ENCODE measurements at regions not wholly inside any gene's neighbourhood (a gene's known extent, or its start where the extent isn't known, plus 50 kb on each side); places are given as distances from the start of the nearest gene placed in this dataset.
"Not testable (repeated sequence)": the region's sequence is repeated elsewhere in the genome, so short reads cannot be mapped to it uniquely, and the experiment has no call there.

DNA sequence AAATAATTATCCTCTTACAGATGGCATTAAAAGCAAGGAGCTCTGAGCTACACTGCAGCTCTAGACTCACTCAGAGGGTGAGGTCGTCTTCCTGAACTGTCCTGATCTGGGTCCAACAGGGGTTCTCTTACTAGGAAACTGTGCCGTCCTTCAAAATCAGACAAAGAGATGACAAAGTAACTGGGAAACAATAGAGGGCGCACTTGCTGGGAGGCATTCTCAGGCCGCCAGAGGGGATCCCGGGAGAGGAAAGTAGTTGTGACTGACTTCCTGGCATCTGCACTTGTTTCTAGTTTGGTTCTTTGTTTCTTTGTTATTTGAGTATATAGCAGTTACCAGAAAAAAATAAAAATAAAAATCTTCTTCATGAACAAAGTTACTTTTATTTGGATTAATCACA lies 142.9 kb upstream of the MSX2 start:
- peaks cover 5% of the 10 kb centered on the region for H3K36me3 Mint-ChIP-seq
- H3K27ac Mint-ChIP-seq, result no peak overlapping the region
- H3K4me3 Mint-ChIP-seq, result no peak overlapping the region
- peaks cover 5% of the 10 kb centered on the region for H3K9me3 Mint-ChIP-seq (ENCODE audit: low read depth)
- H3K27me3 Mint-ChIP-seq, result peaks cover 10% of the 10 kb centered on the region
- no peaks in the 10 kb centered on the region for H3K4me1 Mint-ChIP-seq (ENCODE audit: low read depth)

DNA sequence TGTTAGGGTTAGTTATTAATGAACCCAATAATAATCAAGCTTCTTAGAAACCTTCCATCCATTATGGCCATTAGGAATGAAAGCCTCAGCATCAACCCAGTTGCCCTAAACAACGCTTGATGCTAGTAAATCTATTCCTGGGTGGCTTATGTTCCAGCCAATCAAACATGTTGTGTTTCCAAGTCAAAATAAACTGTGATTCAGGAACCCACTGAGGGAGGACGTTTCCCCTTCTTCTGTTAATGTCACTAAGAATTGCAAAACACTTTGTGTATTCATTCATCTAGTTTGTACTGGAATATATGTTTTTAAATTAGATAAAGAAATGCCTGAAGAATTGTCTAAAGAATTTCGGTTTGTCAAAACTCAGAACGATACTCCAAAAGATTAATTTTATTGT lies 142.5 kb upstream of the MSX2 start:
- Mint-ChIP-seq H3K27me3 (peaks cover 11% of the 10 kb centered on the region), H3K4me1 (ENCODE audit: low read depth) (no peaks in the 10 kb centered on the region), H3K9me3 (ENCODE audit: low read depth) (peaks cover 7% of the 10 kb centered on the region), H3K36me3 (peaks cover 6% of the 10 kb centered on the region), H3K27ac (no peak overlapping the region), H3K4me3 (no peak overlapping the region)

DNA sequence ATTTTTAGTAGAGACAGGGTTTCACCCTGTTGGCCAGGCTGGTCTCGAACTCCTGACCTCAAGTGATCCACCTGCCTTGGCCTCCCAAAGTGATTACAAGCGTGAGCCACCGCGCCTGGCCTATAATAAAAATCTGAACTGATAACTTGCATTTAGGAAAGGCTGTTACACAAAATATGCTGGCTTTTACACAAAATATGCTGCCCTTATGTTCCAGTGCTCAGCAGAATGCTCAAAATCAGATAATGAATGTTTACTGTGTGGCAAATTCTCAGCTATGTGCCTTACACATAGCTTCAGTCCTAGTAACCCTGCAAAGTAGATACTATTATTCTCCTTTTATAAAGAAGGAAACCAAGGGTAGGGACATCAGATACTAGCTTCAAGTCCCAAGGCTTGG lies 141.3 kb upstream of the MSX2 start:
- Mint-ChIP-seq H3K4me1 (ENCODE audit: low read depth) (no peaks in the 10 kb centered on the region), H3K9me3 (ENCODE audit: low read depth) (peaks cover 7% of the 10 kb centered on the region), H3K27me3 (peaks cover 11% of the 10 kb centered on the region), H3K27ac (no peak overlapping the region), H3K36me3 (peaks cover 6% of the 10 kb centered on the region), H3K4me3 (no peak overlapping the region)

DNA sequence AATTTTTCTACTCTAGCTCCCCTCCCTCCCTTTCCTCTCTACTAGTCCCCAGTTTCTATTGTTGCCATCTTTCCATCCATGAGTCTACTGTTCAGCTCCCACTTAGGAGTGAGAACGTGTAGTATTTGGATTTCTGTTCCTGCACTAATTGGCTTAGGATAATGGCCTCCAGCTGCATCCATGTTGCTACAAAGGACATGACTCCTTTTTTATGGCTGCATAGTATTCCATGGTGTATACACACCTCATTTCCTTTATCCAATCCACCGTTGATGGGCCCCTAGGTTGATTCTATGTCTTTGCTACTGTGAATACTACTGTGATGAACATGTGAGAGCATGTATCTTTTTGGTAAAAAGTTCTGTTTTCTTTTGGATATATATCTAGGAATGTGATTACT lies 138.9 kb upstream of the MSX2 start:
- Mint-ChIP-seq H3K9me3 (ENCODE audit: low read depth) (peaks cover 7% of the 10 kb centered on the region), H3K4me3 (no peak overlapping the region), H3K27me3 (peaks cover 12% of the 10 kb centered on the region), H3K36me3 (peaks cover 6% of the 10 kb centered on the region), H3K4me1 (ENCODE audit: low read depth) (no peaks in the 10 kb centered on the region), H3K27ac (no peak overlapping the region)

DNA sequence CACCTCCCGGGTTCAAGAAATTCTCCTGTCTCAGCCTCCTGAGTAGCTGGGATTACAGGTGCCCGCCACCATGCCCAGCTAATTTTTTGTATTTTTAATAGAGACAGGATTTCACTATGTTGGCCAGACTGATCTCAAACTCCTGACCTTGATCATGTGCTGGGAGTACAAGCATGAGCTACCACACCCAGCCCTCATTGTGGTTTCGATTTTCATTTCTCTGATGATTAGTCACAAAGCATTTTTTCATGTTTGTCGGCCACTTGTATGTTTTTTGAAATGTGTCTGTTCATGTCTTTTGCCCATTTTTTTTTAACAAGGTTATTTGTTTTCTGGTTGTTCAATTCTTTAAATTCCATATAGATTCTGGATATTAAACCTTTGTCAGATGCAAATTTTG lies 138.2 kb upstream of the MSX2 start:
- H3K27me3 Mint-ChIP-seq, result peaks cover 10% of the 10 kb centered on the region
- not testable (repeated sequence) for H3K27ac Mint-ChIP-seq

DNA sequence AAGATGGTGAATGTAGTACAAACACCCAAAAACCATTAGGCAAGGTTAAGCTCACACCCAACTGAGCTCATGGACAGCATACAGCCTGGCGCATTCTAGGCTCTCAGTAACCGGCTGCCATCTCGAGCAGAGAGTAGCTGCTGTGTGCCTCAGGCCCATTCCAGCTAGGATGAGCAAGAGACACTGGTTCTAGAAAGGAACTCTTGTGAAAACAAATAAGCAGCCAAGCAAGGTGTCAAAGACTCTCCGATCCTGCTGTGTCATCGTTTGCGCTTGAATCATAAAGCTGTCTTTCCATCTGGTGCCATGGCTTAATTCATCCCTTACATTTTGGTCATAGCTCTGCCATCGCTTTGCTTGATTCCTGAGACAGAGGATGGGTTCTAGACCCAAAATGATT lies 135.4 kb upstream of the MSX2 start:
- Mint-ChIP-seq H3K4me3 (no peak overlapping the region), H3K4me1 (ENCODE audit: low read depth) (no peaks in the 10 kb centered on the region)

More for the DNA sequence above, 138.2 kb upstream of the MSX2 start:
- not testable (repeated sequence) for H3K9me3 Mint-ChIP-seq (ENCODE audit: low read depth); H3K4me3 Mint-ChIP-seq; H3K36me3 Mint-ChIP-seq; H3K4me1 Mint-ChIP-seq (ENCODE audit: low read depth)

DNA sequence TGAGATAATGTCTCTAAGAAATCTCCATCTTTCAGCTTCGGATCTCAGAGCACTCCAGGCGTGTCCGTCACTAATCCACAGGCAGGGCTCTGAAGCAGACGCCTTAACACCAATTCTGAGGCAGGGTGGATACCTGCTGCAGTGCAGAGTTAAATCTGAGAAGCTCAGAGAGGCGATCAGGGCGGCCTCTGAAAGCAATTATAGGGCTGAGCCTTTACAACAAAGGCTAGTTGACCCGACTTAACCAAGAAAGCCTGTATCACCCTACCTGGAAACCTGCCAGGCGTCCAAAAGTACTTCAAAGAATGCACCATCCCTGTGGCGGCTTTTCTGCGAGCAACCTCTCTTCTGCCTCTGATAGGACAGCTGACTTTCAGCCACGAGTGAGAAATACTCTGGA lies 134.8 kb upstream of the MSX2 start:
- peaks cover 11% of the 10 kb centered on the region for H3K27me3 Mint-ChIP-seq
- no peak overlapping the region for H3K27ac Mint-ChIP-seq
- no peak overlapping the region for H3K4me3 Mint-ChIP-seq
- peaks cover 7% of the 10 kb centered on the region for H3K9me3 Mint-ChIP-seq (ENCODE audit: low read depth)
- peaks cover 6% of the 10 kb centered on the region for H3K36me3 Mint-ChIP-seq
- H3K4me1 Mint-ChIP-seq (ENCODE audit: low read depth), result no peaks in the 10 kb centered on the region

More for the DNA sequence above, 135.4 kb upstream of the MSX2 start:
- H3K27ac Mint-ChIP-seq, result no peak overlapping the region
- H3K27me3 Mint-ChIP-seq, result peaks cover 11% of the 10 kb centered on the region
- H3K36me3 Mint-ChIP-seq, result peaks cover 6% of the 10 kb centered on the region
- peaks cover 7% of the 10 kb centered on the region for H3K9me3 Mint-ChIP-seq (ENCODE audit: low read depth)

DNA sequence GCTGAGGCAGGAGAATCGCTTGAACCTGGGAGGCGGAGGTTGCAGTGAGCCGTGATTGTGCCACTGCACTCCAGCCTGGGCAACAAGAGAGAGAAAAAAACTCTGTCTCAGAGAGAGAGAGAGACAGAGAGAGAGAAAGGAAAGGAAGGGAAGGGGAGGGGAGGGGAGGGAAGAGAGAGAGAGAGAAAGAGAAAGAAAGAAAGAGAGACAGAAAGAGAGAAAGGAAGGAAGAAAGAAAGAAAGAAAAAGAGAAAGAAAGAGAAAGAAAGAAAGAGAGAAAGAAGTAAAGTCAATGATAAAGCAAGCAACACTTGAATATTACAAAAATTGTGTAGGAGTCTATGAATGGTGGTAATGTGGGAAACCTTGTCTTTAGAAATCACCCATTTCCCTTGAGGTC lies 133.6 kb upstream of the MSX2 start:
- peaks cover 4% of the 10 kb centered on the region for H3K9me3 Mint-ChIP-seq (ENCODE audit: low read depth)

DNA sequence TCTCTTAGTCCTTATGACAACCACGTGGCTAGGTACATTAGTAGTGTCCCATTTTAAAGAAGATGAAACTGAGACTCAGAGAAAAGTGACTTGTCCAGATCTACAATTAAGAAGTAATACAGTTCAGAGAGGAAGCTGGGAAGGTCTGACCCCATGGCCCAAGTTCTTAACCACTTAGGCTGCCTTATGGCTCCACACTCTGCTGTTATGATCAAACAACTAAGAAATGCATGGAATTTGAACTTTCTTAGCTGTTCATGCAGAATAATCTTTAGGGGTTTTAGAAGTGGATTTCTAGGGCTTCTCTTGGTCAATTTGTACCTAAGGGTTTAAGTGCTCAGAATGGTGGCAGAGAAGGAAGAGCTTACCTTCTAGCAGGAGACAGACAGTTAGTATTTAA lies 128.0 kb upstream of the MSX2 start:
- Mint-ChIP-seq H3K36me3 (no peaks in the 10 kb centered on the region), H3K9me3 (ENCODE audit: low read depth) (no peaks in the 10 kb centered on the region), H3K4me3 (no peak overlapping the region), H3K4me1 (ENCODE audit: low read depth) (peaks cover 2% of the 10 kb centered on the region), H3K27me3 (peaks cover 8% of the 10 kb centered on the region), H3K27ac (no peak overlapping the region)

More for the DNA sequence above, 133.6 kb upstream of the MSX2 start:
- Mint-ChIP-seq H3K4me1 (ENCODE audit: low read depth) (no peaks in the 10 kb centered on the region), H3K36me3 (peaks cover 4% of the 10 kb centered on the region), H3K4me3 (no peak overlapping the region), H3K27me3 (peaks cover 8% of the 10 kb centered on the region), H3K27ac (no peak overlapping the region)

DNA sequence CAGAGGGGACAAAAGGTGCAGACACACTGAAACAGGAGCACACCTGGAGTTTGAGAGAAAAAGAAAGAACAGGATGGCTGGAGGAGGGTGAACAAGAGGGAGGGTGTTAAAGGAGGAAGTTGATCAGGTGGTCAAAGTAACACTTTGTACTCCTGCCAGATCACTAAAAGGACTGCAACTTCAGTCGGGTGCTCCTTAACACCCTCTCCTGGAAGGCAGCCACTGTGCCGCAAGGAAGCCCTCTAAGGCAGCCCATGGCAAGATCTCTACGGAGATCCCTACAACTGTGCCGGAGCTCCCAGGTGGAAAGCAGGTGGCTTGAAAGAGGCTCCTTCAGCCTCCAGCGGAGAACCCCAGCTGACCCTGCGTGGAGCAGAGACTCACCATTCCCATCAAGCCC lies 124.4 kb upstream of the MSX2 start:
- peaks cover 3% of the 10 kb centered on the region for H3K9me3 Mint-ChIP-seq (ENCODE audit: low read depth)
- H3K4me3 Mint-ChIP-seq, result no peak overlapping the region
- H3K36me3 Mint-ChIP-seq, result peaks cover 2% of the 10 kb centered on the region
- H3K4me1 Mint-ChIP-seq (ENCODE audit: low read depth), result peaks cover 2% of the 10 kb centered on the region
- H3K27ac Mint-ChIP-seq, result no peak overlapping the region
- peaks cover 10% of the 10 kb centered on the region for H3K27me3 Mint-ChIP-seq

DNA sequence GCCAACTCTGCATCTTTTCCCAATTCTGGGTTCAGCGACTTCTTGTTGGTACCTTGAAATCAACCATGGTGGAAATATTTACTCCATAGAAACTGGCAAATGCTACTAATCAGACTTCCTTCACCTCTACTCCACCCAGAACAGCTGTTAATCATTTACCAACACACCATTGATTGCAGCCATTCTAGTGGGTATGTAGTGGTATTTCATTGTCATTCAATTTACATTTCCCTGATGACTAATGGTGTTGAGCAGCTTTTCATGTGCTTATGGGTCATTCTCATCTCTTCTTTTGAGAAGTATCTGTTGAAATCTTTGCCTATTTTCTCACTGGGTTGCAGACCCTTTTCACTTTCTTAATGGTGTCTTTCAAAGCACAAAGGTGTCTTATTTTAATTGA lies 122.4 kb upstream of the MSX2 start:
- Mint-ChIP-seq H3K4me1 (ENCODE audit: low read depth) (peaks cover 2% of the 10 kb centered on the region), H3K4me3 (no peak overlapping the region), H3K9me3 (ENCODE audit: low read depth) (peaks cover 3% of the 10 kb centered on the region), H3K36me3 (peaks cover 2% of the 10 kb centered on the region), H3K27me3 (peaks cover 10% of the 10 kb centered on the region), H3K27ac (no peak overlapping the region)

DNA sequence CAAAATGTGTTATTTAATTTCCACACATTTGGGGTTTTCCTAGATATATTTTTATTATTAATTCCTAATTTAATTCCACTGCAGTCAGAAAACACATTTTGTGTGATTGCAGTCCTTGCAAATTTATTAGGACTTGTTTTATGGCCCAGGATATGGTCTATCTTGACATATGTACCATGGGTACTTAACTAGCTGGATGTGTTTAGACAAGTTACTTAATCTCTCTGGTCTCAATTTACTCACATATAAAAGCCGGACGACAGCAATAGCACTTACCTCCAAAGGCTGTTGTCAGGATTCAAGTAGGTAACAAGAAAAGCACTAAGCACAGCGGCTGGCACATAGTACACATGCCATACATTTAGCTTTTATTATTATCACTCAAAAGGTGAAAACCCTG lies 118.2 kb upstream of the MSX2 start:
- peaks cover 3% of the 10 kb centered on the region for H3K9me3 Mint-ChIP-seq (ENCODE audit: low read depth)
- no peaks in the 10 kb centered on the region for H3K4me1 Mint-ChIP-seq (ENCODE audit: low read depth)
- H3K4me3 Mint-ChIP-seq, result no peak overlapping the region
- peaks cover 2% of the 10 kb centered on the region for H3K36me3 Mint-ChIP-seq
- H3K27me3 Mint-ChIP-seq, result peaks cover 10% of the 10 kb centered on the region
- H3K27ac Mint-ChIP-seq, result no peak overlapping the region

DNA sequence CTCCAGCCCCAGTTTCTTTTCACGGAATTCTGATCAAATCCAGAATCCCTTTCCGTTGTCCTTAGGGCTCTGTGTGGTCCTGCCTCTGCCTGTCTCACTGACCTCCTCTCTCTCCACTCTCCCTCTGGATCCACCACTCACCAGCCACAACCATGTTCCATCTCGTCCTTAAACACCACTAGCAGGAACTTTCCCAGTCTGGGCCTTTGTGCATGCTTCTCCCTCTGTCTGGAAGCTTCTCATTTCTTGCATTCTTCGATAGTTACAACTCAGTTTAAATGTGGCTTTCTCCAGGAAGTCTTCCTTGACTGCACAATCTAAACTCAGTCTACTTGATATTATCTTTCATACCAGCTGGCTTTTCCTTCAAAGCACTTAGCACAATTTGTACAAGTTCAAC lies 117.7 kb upstream of the MSX2 start:
- Mint-ChIP-seq H3K9me3 (ENCODE audit: low read depth) (peaks cover 3% of the 10 kb centered on the region), H3K27me3 (peaks cover 10% of the 10 kb centered on the region), H3K4me3 (no peak overlapping the region), H3K27ac (no peak overlapping the region), H3K4me1 (ENCODE audit: low read depth) (no peaks in the 10 kb centered on the region), H3K36me3 (peaks cover 2% of the 10 kb centered on the region)

DNA sequence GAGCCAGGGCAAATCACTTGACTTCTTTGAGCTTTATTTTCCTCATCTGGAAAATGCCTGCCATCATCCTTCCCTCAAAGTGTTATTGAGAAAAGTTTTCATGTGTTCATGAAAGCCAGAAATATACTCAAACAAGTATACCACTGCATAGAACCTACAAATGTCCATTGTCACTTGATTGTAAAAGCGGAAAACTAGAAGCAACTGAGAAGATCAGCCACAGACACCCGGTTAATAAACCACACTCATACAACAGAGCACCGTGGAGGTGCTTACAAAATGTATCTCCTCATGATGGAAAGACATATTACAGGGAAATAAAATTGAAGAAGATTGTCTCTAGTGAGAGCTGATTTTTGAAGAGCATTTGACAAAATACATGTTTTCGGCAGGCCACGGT lies 117.2 kb upstream of the MSX2 start:
- no peaks in the 10 kb centered on the region for H3K4me1 Mint-ChIP-seq (ENCODE audit: low read depth)
- no peak overlapping the region for H3K4me3 Mint-ChIP-seq
- H3K36me3 Mint-ChIP-seq, result peaks cover 2% of the 10 kb centered on the region
- H3K27ac Mint-ChIP-seq, result no peak overlapping the region
- H3K9me3 Mint-ChIP-seq (ENCODE audit: low read depth), result peaks cover 3% of the 10 kb centered on the region
- H3K27me3 Mint-ChIP-seq, result peaks cover 10% of the 10 kb centered on the region

DNA sequence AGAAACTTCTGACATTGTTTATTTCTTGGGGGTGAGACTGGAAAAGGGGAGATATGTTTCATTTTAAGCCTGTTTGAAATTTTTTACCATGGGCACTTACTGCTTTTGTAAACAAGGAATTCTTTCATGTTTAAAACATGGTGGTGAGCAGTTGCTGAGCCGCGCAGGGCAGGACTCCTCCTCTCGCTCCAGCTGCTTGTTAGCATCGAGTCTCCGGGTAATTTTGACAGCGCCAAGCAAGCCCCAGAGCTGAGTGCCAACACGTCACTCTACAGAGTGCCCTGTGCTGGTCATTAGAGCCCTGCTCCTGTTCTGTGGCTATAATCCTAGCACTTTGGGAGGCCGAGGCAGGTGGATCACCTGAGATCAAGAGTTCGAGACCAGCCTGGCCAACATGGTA lies 116.5 kb upstream of the MSX2 start:
- H3K27ac Mint-ChIP-seq, result no peak overlapping the region

DNA sequence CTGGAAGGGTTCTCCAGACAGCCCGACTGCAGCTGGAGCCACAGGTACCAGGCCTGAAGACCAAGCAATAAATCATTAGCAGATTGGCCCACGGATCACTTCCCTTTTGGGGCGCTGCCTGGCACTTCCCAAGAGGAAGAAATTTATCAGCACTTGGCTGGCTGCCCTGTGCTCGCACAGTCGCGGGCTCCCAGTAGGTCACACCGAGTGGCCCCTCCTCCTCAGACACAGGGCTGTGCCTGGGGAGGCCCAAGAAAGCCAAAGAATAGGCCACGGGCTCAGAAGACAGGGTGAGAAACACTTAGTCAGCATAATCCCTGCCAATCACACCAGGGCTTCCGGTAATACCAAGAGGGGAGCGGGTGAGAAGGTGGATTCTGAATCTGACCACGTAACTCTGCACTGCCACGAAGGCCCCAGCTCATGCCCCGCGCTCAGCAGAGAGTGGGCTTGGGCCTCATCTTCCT lies 115.7 kb upstream of the MSX2 start:
- Mint-ChIP-seq H3K36me3 (peaks cover 2% of the 10 kb centered on the region), H3K4me3 (no peak overlapping the region), H3K27me3 (peaks cover 10% of the 10 kb centered on the region), H3K27ac (no peak overlapping the region), H3K9me3 (ENCODE audit: low read depth) (peaks cover 2% of the 10 kb centered on the region), H3K4me1 (ENCODE audit: low read depth) (no peaks in the 10 kb centered on the region)

More for the DNA sequence above, 116.5 kb upstream of the MSX2 start:
- H3K9me3 Mint-ChIP-seq (ENCODE audit: low read depth), result peaks cover 3% of the 10 kb centered on the region
- H3K4me3 Mint-ChIP-seq, result no peak overlapping the region
- H3K36me3 Mint-ChIP-seq, result peaks cover 2% of the 10 kb centered on the region
- H3K4me1 Mint-ChIP-seq (ENCODE audit: low read depth), result no peaks in the 10 kb centered on the region
- H3K27me3 Mint-ChIP-seq, result peaks cover 10% of the 10 kb centered on the region

All from activated naive CD8-positive, alpha-beta T cell (primary cell).